ENCODE measurements at regions not wholly inside any gene's neighbourhood (a gene's known extent, or its start where the extent isn't known, plus 50 kb on each side); places are given as distances from the start of the nearest gene placed in this dataset.

GRCh38 chr3:193023218-193023617 lies 105.6 kb upstream of the MB21D2 start:
- Histone ChIP-seq H3K36me3 (no peaks in the 10 kb centered on the region), H3K4me1 (no peaks in the 10 kb centered on the region), H3K4me3 (no peak overlapping the region), H3K27me3 (ENCODE audit: low read depth) (no peaks in the 10 kb centered on the region), H3K27ac (no peak overlapping the region), H3K9me3 (no peaks in the 10 kb centered on the region)
- ATAC-seq: no peak
- TF ChIP-seq CTCF (IDR thresholded peaks at IDR 0.05): no peak
- intact Hi-C loops (cut with DNase I): no loop called here
- no peak for DNase-seq

GRCh38 chr3:193028258-193028657 lies 110.6 kb upstream of the MB21D2 start:
- H3K9me3 ChIP-seq: no peaks in the 10 kb centered on the region
- H3K36me3 ChIP-seq: no peaks in the 10 kb centered on the region
- H3K27ac ChIP-seq: no peak overlapping the region
- H3K4me3 ChIP-seq: no peak overlapping the region
- no peak for ATAC-seq
- no peaks in the 10 kb centered on the region for H3K27me3 ChIP-seq (ENCODE audit: low read depth)
- TF ChIP-seq CTCF (IDR thresholded peaks at IDR 0.05): no peak
- no peak for DNase-seq
- no peaks in the 10 kb centered on the region for H3K4me1 ChIP-seq
- intact Hi-C loops (cut with DNase I): no loop called here

- Histone ChIP-seq H3K36me3 (no peaks in the 10 kb centered on the region), H3K27me3 (ENCODE audit: low read depth) (no peaks in the 10 kb centered on the region), H3K9me3 (no peaks in the 10 kb centered on the region), H3K4me3 (no peak overlapping the region), H3K27ac (no peak overlapping the region), H3K4me1 (no peaks in the 10 kb centered on the region)
- DNase-seq (no peak), ATAC-seq (peak; percentile 49 to 56)
- TF ChIP-seq CTCF (IDR thresholded peaks at IDR 0.05): no peak
- intact Hi-C loops (cut with DNase I): no loop called here
Observed at GRCh38 chr3:193029800-193030199, 112.1 kb upstream of the MB21D2 start.

- Histone ChIP-seq H3K27me3 (ENCODE audit: low read depth) (no peaks in the 10 kb centered on the region), H3K9me3 (no peaks in the 10 kb centered on the region), H3K36me3 (no peaks in the 10 kb centered on the region), H3K4me1 (no peaks in the 10 kb centered on the region), H3K4me3 (no peak overlapping the region), H3K27ac (no peak overlapping the region)
- no peak for TF ChIP-seq CTCF (IDR thresholded peaks at IDR 0.05)
- ATAC-seq: no peak
- no peak for DNase-seq
- intact Hi-C loops (cut with DNase I): no loop called here
Observed at GRCh38 chr3:193030276-193030675, 112.6 kb upstream of the MB21D2 start.

- intact Hi-C loops (cut with DNase I): no loop called here
- H3K4me1 ChIP-seq: no peaks in the 10 kb centered on the region
Observed at GRCh38 chr3:193031911-193032310, 114.3 kb upstream of the MB21D2 start.

More at GRCh38 chr3:193031911-193032310, 114.3 kb upstream of the MB21D2 start:
- ATAC-seq: no peak
- no peaks in the 10 kb centered on the region for H3K9me3 ChIP-seq
- no peaks in the 10 kb centered on the region for H3K27me3 ChIP-seq (ENCODE audit: low read depth)
- no peak overlapping the region for H3K27ac ChIP-seq
- H3K4me3 ChIP-seq: no peak overlapping the region
- DNase-seq: no peak
- H3K36me3 ChIP-seq: no peaks in the 10 kb centered on the region
- TF ChIP-seq CTCF (IDR thresholded peaks at IDR 0.05): no peak

Data from lower lobe of right lung (tissue), 2 donors.